ENCODE measurements at regions not wholly inside any gene's neighbourhood (a gene's known extent, or its start where the extent isn't known, plus 50 kb on each side); places are given as distances from the start of the nearest gene placed in this dataset.

- DNase-seq: no peak
- Histone ChIP-seq H3K9me3 (no peaks in the 10 kb centered on the region), H3K36me3 (ENCODE audit: control insufficient read depth, insufficient read depth, low read length) (no peaks in the 10 kb centered on the region), H3K4me1 (peaks cover 22% of the 10 kb centered on the region), H3K27me3 (replicated peaks; ENCODE audit: control insufficient read depth, insufficient read depth, low read length) (no peaks in the 10 kb centered on the region), H3K4me3 (ENCODE audit: low read depth, low read length) (no peak overlapping the region)
- peaks cover 19% of the 10 kb centered on the region for H3K9me3 Mint-ChIP-seq (ENCODE audit: unreplicated experiment)
- H3K4me3 Mint-ChIP-seq (ENCODE audit: unreplicated experiment): no peak overlapping the region
- intact Hi-C loops (cut with micrococcal nuclease; ENCODE audit: unreplicated experiment): no loop called here
- no peak overlapping the region for H3K27ac Mint-ChIP-seq (ENCODE audit: unreplicated experiment)
- H3K27me3 Mint-ChIP-seq (ENCODE audit: insufficient read depth, unreplicated experiment): no peaks in the 10 kb centered on the region
- H3K4me1 Mint-ChIP-seq (ENCODE audit: low read depth, unreplicated experiment): peaks cover 34% of the 10 kb centered on the region
- no peaks in the 10 kb centered on the region for H3K36me3 Mint-ChIP-seq (ENCODE audit: insufficient read depth, unreplicated experiment)
- BruUV-seq (replicated peaks): no TSS peak
- CTCF ChIA-PET: no interaction called here
- POLR2A ChIA-PET: no interaction called here
- no peak for TF ChIP-seq CTCF (IDR thresholded peaks at IDR 0.05; ENCODE audit: insufficient read depth in 1 of 2, low read depth in 1 of 2, low read length in 1 of 2, severe bottlenecking in 1 of 2, unreplicated experiment in 1 of 2)
Measured at GRCh38 chr11:19437760-19438159, 197.0 kb upstream of the E2F8 start.

DNA sequence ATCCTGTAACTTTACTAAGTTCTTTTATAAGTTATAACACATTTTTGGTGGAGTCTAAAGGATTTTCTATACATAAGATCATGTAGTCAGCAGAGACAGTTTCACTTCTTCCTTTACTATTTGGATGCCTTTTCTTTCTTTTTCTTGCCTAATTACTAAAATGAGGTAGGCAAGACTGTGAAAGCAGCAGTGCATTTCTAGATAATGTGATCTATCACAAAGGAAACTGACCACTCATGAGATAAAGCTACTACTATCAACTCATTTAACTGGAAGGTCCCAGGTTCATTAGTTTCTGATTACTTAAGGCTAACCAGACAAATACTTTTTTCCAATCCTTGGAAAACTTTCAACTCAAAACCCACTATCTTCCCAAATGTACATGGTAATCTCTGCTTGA lies 196.2 kb upstream of the E2F8 start:
- no peaks in the 10 kb centered on the region for H3K9me3 ChIP-seq
- intact Hi-C loops (cut with micrococcal nuclease; ENCODE audit: unreplicated experiment): no loop called here
- H3K4me1 ChIP-seq: peaks cover 20% of the 10 kb centered on the region
- TF ChIP-seq CTCF (IDR thresholded peaks at IDR 0.05; ENCODE audit: insufficient read depth in 1 of 2, low read depth in 1 of 2, low read length in 1 of 2, severe bottlenecking in 1 of 2, unreplicated experiment in 1 of 2): no peak
- no peaks in the 10 kb centered on the region for H3K36me3 ChIP-seq (ENCODE audit: control insufficient read depth, insufficient read depth, low read length)
- CTCF ChIA-PET: no interaction called here
- no peaks in the 10 kb centered on the region for H3K27me3 ChIP-seq (replicated peaks; ENCODE audit: control insufficient read depth, insufficient read depth, low read length)
- no peak overlapping the region for H3K27ac Mint-ChIP-seq (ENCODE audit: unreplicated experiment)
- H3K36me3 Mint-ChIP-seq (ENCODE audit: insufficient read depth, unreplicated experiment): no peaks in the 10 kb centered on the region
- peaks cover 19% of the 10 kb centered on the region for H3K9me3 Mint-ChIP-seq (ENCODE audit: unreplicated experiment)
- H3K4me3 Mint-ChIP-seq (ENCODE audit: unreplicated experiment): no peak overlapping the region
- POLR2A ChIA-PET: no interaction called here
- no peaks in the 10 kb centered on the region for H3K27me3 Mint-ChIP-seq (ENCODE audit: insufficient read depth, unreplicated experiment)
- peaks cover 33% of the 10 kb centered on the region for H3K4me1 Mint-ChIP-seq (ENCODE audit: low read depth, unreplicated experiment)
- no TSS peak for BruUV-seq (replicated peaks)
- no peak for DNase-seq
- no peak overlapping the region for H3K4me3 ChIP-seq (ENCODE audit: low read depth, low read length)

DNA sequence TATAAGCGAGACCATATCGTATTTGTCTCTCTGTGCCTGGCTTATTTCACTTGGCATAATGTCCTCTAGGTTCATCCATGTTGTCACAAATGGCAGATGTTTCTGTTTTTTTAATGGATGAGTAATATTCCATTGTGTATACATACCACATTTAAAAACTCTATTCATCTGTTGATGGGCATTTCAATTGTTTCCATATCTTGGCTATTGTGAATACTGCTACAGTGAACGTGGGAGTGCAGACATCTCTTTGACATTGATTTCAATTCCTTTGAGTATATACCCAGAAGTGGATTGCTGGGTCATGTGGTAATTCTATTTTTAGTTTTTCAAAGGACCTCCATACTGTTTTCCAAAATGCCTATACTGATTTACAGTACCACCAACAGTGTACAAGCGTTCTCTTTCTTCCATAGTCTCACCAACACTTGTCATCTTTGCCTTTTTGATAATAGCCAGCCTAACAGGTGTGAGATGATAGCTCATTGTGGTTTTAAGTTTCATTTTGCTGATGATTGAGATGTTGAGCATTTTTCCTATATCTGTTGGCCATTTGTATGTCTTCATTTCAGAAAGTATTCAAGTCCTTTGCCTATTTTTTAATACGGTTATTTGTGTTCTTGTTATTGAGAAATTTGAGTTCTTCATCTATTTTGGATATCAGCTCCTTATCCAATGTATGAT lies 194.7 kb upstream of the E2F8 start:
- Mint-ChIP-seq H3K27ac (ENCODE audit: unreplicated experiment) (no peak overlapping the region), H3K27me3 (ENCODE audit: insufficient read depth, unreplicated experiment) (no peaks in the 10 kb centered on the region), H3K4me3 (ENCODE audit: unreplicated experiment) (no peak overlapping the region), H3K9me3 (ENCODE audit: unreplicated experiment) (peaks cover 11% of the 10 kb centered on the region), H3K4me1 (ENCODE audit: low read depth, unreplicated experiment) (peaks cover 18% of the 10 kb centered on the region), H3K36me3 (ENCODE audit: insufficient read depth, unreplicated experiment) (no peaks in the 10 kb centered on the region)
- no TSS peak for BruUV-seq (replicated peaks)
- no peaks in the 10 kb centered on the region for H3K27me3 ChIP-seq (replicated peaks; ENCODE audit: control insufficient read depth, insufficient read depth, low read length)
- no peaks in the 10 kb centered on the region for H3K36me3 ChIP-seq (ENCODE audit: control insufficient read depth, insufficient read depth, low read length)
- ChIA-PET POLR2A (no interaction called here), CTCF (no interaction called here)
- intact Hi-C loops (cut with micrococcal nuclease; ENCODE audit: unreplicated experiment): no loop called here
- no peaks in the 10 kb centered on the region for H3K9me3 ChIP-seq
- no peak for DNase-seq
- H3K4me3 ChIP-seq (ENCODE audit: low read depth, low read length): no peak overlapping the region
- TF ChIP-seq CTCF (IDR thresholded peaks at IDR 0.05; ENCODE audit: insufficient read depth in 1 of 2, low read depth in 1 of 2, low read length in 1 of 2, severe bottlenecking in 1 of 2, unreplicated experiment in 1 of 2): no peak
- peaks cover 12% of the 10 kb centered on the region for H3K4me1 ChIP-seq

Measured in Caco-2 (cell line).